GM12878 (cell line): ENCODE measurements at regions not wholly inside any gene's neighbourhood (a gene's known extent, or its start where the extent isn't known, plus 50 kb on each side); places are given as distances from the start of the nearest gene placed in this dataset.
A peak's percentile ranks its signal among the peaks of the same experiment; 100 is the strongest.

Source experiments
- ATAC-seq: fragments of 200-7000 bp; cut with Tn5 transposase; 3 replicates; pipeline ENCODE4 v1.9.1; 2020; ENCODE audit warnings: mild to moderate bottlenecking, moderate library complexity
- BruUV-seq: library from RNA; stranded (reverse); fragments of 400-500 nt; replicated peaks from 2 replicates; lab custom pipeline; 2021; lab: Mats Ljungman, UMichigan
- CTCF ChIA-PET: fragments of 300-600 bp; sonication (Branson Sonifier 250); formaldehyde crosslinking; extraction: SDS; loops from one replicate; lab custom pipeline; 2021; ENCODE audit warnings: inconsistent platforms; lab: Yijun Ruan, JAX
- POLR2A ChIA-PET: fragments of 350-600 bp; formaldehyde crosslinking; extraction: SDS; loops from one replicate; lab custom pipeline; 2021; ENCODE audit warnings: inconsistent platforms; lab: Charles Lee
- RAD21 ChIA-PET: fragments of 300-600 bp; sonication (Branson Sonifier 250); formaldehyde crosslinking; loops from one replicate; lab custom pipeline; 2023; ENCODE audit warnings: antibody characterized with exemption; ENCODE audit not compliant: unreplicated experiment; lab: Charles Lee
- SMC1A ChIA-PET: fragments of 300-600 bp; sonication (Branson Sonifier 250); formaldehyde crosslinking; loops from one replicate; lab custom pipeline; 2023; ENCODE audit not compliant: unreplicated experiment, uncharacterized antibody; lab: Charles Lee
- DNase-seq: peaks from one replicate; pipeline ENCODE4 v3.0.0-alpha.2; 2011; ENCODE audit warnings: low read depth, low spot score
- FAIRE-seq: peaks from 3 replicates; lab custom pipeline; 2011; peaks lifted over from hg19 to GRCh38; lab: Jason Lieb, UNC
- H2AFZ ChIP-seq: 2 replicates; pipeline ENCODE4 v1.6.0; 2011; ENCODE audit warnings: low read depth, low read length, control low read depth; ENCODE audit not compliant: control insufficient read depth
- H3K27ac ChIP-seq: 2 replicates; pipeline ENCODE4 v1.5.1; 2011; ENCODE audit warnings: control low read depth; ENCODE audit not compliant: control insufficient read depth, insufficient read depth
- H3K27me3 ChIP-seq, 2 experiments: replicated peaks in 1 of 2; 2 replicates each; pipeline versions ENCODE4 v1.6.0 to v1.6.1; 2011; ENCODE audit warnings: low read length in 1 of 2; ENCODE audit not compliant: control insufficient read depth in 2 of 2, insufficient read depth in 2 of 2
- H3K36me3 ChIP-seq, 2 experiments: 2 replicates each; pipeline ENCODE4 v1.5.1; 2011; ENCODE audit warnings: low read length in 1 of 2; ENCODE audit not compliant: control insufficient read depth in 2 of 2, insufficient read depth in 2 of 2
- H3K4me1 ChIP-seq: 2 replicates; pipeline ENCODE4 v1.6.1; 2011; ENCODE audit warnings: mild to moderate bottlenecking, low read length, moderate library complexity, mixed read lengths; ENCODE audit not compliant: control insufficient read depth, insufficient read depth
- H3K4me2 ChIP-seq: 2 replicates; pipeline ENCODE4 v1.6.0; 2011; ENCODE audit warnings: control low read depth; ENCODE audit not compliant: control insufficient read depth, insufficient read depth
- H3K4me3 ChIP-seq: fragments of 200-600 bp; sonication (generic); 2 replicates; pipeline ENCODE4 v1.5.1; 2016
- H3K79me2 ChIP-seq: 2 replicates; pipeline ENCODE4 v1.6.0; 2011; ENCODE audit warnings: low read length; ENCODE audit not compliant: control insufficient read depth, insufficient read depth
- H3K9ac ChIP-seq: 2 replicates; pipeline ENCODE4 v1.8.0; 2011; ENCODE audit warnings: low read length, control low read depth, mixed read lengths; ENCODE audit not compliant: control insufficient read depth, insufficient read depth
- H3K9me3 ChIP-seq: replicated peaks from 3 replicates; pipeline ENCODE4 v1.5.1; 2011; ENCODE audit warnings: mild to moderate bottlenecking, low read length; ENCODE audit not compliant: control insufficient read depth, insufficient read depth
- H4K20me1 ChIP-seq: 2 replicates; pipeline ENCODE4 v1.6.0; 2011; ENCODE audit not compliant: control insufficient read depth, insufficient read depth
- ASH2L ChIP-seq: fragments of 300-600, 200-600 bp; sonication (generic); IDR thresholded peaks from 2 replicates; pipeline ENCODE4 v1.6.1; 2017; ENCODE audit warnings: low read depth, mild to moderate bottlenecking, borderline replicate concordance
- BACH1 ChIP-seq: fragments of 450-650 bp; IDR thresholded peaks from 2 replicates; pipeline ENCODE4 v1.6.1; 2017; ENCODE audit warnings: mild to moderate bottlenecking, borderline replicate concordance
- CBX3 ChIP-seq: fragments of 200-600 bp; sonication (generic); IDR thresholded peaks from 2 replicates; pipeline ENCODE4 v1.6.1; 2016; ENCODE audit warnings: low read depth, borderline replicate concordance
- E2F4 ChIP-seq: IDR thresholded peaks from 2 replicates; pipeline ENCODE4 v1.6.1; 2012; ENCODE audit warnings: low read depth, low read length, improper control_type of control experiment
- FOXK2 ChIP-seq: fragments of 450-650 bp; IDR thresholded peaks from 2 replicates; pipeline ENCODE4 v1.6.1; 2017; ENCODE audit warnings: mild to moderate bottlenecking, moderate library complexity
- GABPA ChIP-seq: IDR thresholded peaks from 2 replicates; pipeline ENCODE4 v1.6.1; 2014; ENCODE audit warnings: antibody characterized with exemption, low read depth, mild to moderate bottlenecking, inconsistent platforms
- HDAC6 ChIP-seq: fragments of 200-600 bp; sonication (generic); IDR thresholded peaks from one replicate; pipeline ENCODE4 v1.8.0; 2017; ENCODE audit warnings: antibody characterized with exemption; ENCODE audit not compliant: unreplicated experiment
- KLF5 ChIP-seq: fragments of 450-650 bp; IDR thresholded peaks from 2 replicates; pipeline ENCODE4 v1.6.1; 2014; ENCODE audit warnings: mild to moderate bottlenecking; ENCODE audit not compliant: partially characterized antibody
- MAX ChIP-seq: IDR thresholded peaks from 2 replicates; pipeline ENCODE4 v1.6.1; 2012; ENCODE audit warnings: low read depth, low read length, improper control_type of control experiment
- MEF2B ChIP-seq: fragments of 450-650 bp; IDR thresholded peaks from 2 replicates; pipeline ENCODE4 v1.6.1; 2018; ENCODE audit warnings: mild to moderate bottlenecking, moderate library complexity; ENCODE audit not compliant: partially characterized antibody, poor library complexity, severe bottlenecking
- MXI1 ChIP-seq: fragments of 150-350 bp; IDR thresholded peaks from 2 replicates; pipeline ENCODE4 v1.6.1; 2011; ENCODE audit warnings: low read depth, mild to moderate bottlenecking, inconsistent platforms, low read length, improper control_type of control experiment
- NBN ChIP-seq: fragments of 450-650 bp; IDR thresholded peaks from 2 replicates; pipeline ENCODE4 v1.6.1; 2016
- NR2C2 ChIP-seq: IDR thresholded peaks from 2 replicates; pipeline ENCODE4 v1.6.1; 2011; ENCODE audit warnings: borderline replicate concordance, low read depth; ENCODE audit not compliant: control insufficient read depth, insufficient read length
- RAD51 ChIP-seq: fragments of 450-650 bp; IDR thresholded peaks from 2 replicates; pipeline ENCODE4 v1.6.1; 2016; ENCODE audit warnings: moderate library complexity, mild to moderate bottlenecking, inconsistent platforms
- RCOR1 ChIP-seq: conservative IDR thresholded peaks from 2 replicates; pipeline ENCODE4 v1.6.1; 2012; ENCODE audit warnings: low read depth, low read length, improper control_type of control experiment
- RFX5 ChIP-seq: IDR thresholded peaks from 2 replicates; pipeline ENCODE4 v1.6.1; 2011; ENCODE audit warnings: low read depth, low read length, improper control_type of control experiment
- SMC3 ChIP-seq: IDR thresholded peaks from 2 replicates; pipeline ENCODE4 v1.6.1; 2011; ENCODE audit warnings: low read length, improper control_type of control experiment, borderline replicate concordance
- ZNF217 ChIP-seq: fragments of 450-650 bp; IDR thresholded peaks from 2 replicates; pipeline ENCODE4 v1.6.1; 2017; ENCODE audit warnings: antibody characterized with exemption, mild to moderate bottlenecking
- ZZZ3 ChIP-seq: IDR thresholded peaks from 2 replicates; pipeline ENCODE4 v1.6.1; 2011; ENCODE audit warnings: low read depth; ENCODE audit not compliant: control insufficient read depth, insufficient read length
- WGBS: methylation state at CpG from one replicate; pipeline ENCODE4 v1.1.6; 2016; ENCODE audit warnings: low lambda C conversion rate; ENCODE audit not compliant: insufficient replicate concordance, insufficient coverage; ENCODE audit errors: missing lambda C conversion rate; 5-methylcytosine and 5-hydroxymethylcytosine counted together
- in situ Hi-C: fragments of 300-500 bp; cut with MboI; formaldehyde crosslinking; loops from 9 replicates; pipeline ENCODE4 v1.14.3; 2018; ENCODE audit warnings: mixed read lengths
- intact Hi-C: fragments of 100-400 bp; cut with micrococcal nuclease; formaldehyde crosslinking; loops from one replicate; pipeline ENCODE4 v1.14.2; 2022; ENCODE audit not compliant: unreplicated experiment

- no peak for FAIRE-seq
- Histone ChIP-seq H3K9me3 (no peaks in the 10 kb centered on the region), H3K9ac (no peak overlapping the region), H2AFZ (no peak overlapping the region), H3K4me1 (no peaks in the 10 kb centered on the region), H3K79me2 (no peaks in the 10 kb centered on the region), H4K20me1 (no peaks in the 10 kb centered on the region), H3K36me3 (no peaks in the 10 kb centered on the region), H3K4me3 (no peak overlapping the region), H3K4me2 (no peak overlapping the region), H3K27ac (no peak overlapping the region), H3K27me3 (no peaks in the 10 kb centered on the region; a peak in 1 of 4 replicates)
- intact Hi-C loops: no loop called here
- ChIA-PET RAD21 (no interaction called here), POLR2A (interaction anchor here (0.7 kb wide), 1 partner anchor 412 kb away, joined by 3 read pairs; no protein-coding TSS in a partner anchor), CTCF (interaction anchor here (0.7 to 1.9 kb wide), 2 partner anchors 38 to 60 kb away, joined by 4 to 5 read pairs; no protein-coding TSS in a partner anchor), SMC1A (interaction anchor here (1.4 to 1.5 kb wide), 2 partner anchors 24 to 38 kb away, joined by 3 to 4 read pairs; no protein-coding TSS in a partner anchor)
- in situ Hi-C loops: no loop called here
- no peak for ATAC-seq
- BruUV-seq: no TSS peak
- no peak for DNase-seq
- 0% methylated on average over 2 of the region's 2 CpGs for WGBS
- TF ChIP-seq MAX (no peak), RAD51 (peak; percentile 20; the same call in 1 of the 2 replicates)
Measured at GRCh38 chr2:176614049-176614448, 344.8 kb downstream of the MTX2 start.

- Histone ChIP-seq H3K4me1 (no peaks in the 10 kb centered on the region), H4K20me1 (no peaks in the 10 kb centered on the region), H3K36me3 (no peaks in the 10 kb centered on the region), H3K4me2 (no peak overlapping the region), H3K9me3 (no peaks in the 10 kb centered on the region), H3K27me3 (no peaks in the 10 kb centered on the region; a peak in 1 of 4 replicates), H3K79me2 (no peaks in the 10 kb centered on the region), H3K4me3 (no peak overlapping the region), H3K9ac (no peak overlapping the region), H2AFZ (no peak overlapping the region), H3K27ac (no peak overlapping the region)
- ChIA-PET POLR2A (interaction anchor here (0.7 kb wide), 1 partner anchor 411 kb away, joined by 3 read pairs; no protein-coding TSS in a partner anchor), CTCF (interaction anchor here (0.6 to 1.9 kb wide), 3 partner anchors 37 to 240 kb away, joined by 3 to 7 read pairs (median 5); no protein-coding TSS in a partner anchor), SMC1A (interaction anchor here (1.1 to 1.4 kb wide), 3 partner anchors 17 to 37 kb away, joined by 3 to 4 read pairs (median 3); no protein-coding TSS in a partner anchor), RAD21 (no interaction called here)
- ATAC-seq (no peak), DNase-seq (no peak), FAIRE-seq (no peak)
- in situ Hi-C loops: no loop called here
- BruUV-seq: no TSS peak
- 0% methylated on average over 2 of the region's 2 CpGs for WGBS
- intact Hi-C loops: no loop called here
- no peak for TF ChIP-seq HDAC6
- no peak for TF ChIP-seq ZNF217
- no peak for TF ChIP-seq BACH1
- TF ChIP-seq MXI1: no peak
- no peak for TF ChIP-seq SMC3
- no peak for TF ChIP-seq E2F4
- no peak for TF ChIP-seq RCOR1
- TF ChIP-seq FOXK2: no peak
- TF ChIP-seq NBN: no peak
- TF ChIP-seq ZZZ3: no peak
- TF ChIP-seq NR2C2: no peak
- TF ChIP-seq MEF2B: no peak
- no peak for TF ChIP-seq GABPA
- TF ChIP-seq ASH2L: no peak
- no peak for TF ChIP-seq KLF5
- no peak for TF ChIP-seq CBX3
- no peak for TF ChIP-seq RFX5
Measured at GRCh38 chr2:176614930-176615329, 345.7 kb downstream of the MTX2 start.
